ENCODE measurements at regions not wholly inside any gene's neighbourhood (a gene's known extent, or its start where the extent isn't known, plus 50 kb on each side); places are given as distances from the start of the nearest gene placed in this dataset.

- DNase-seq (ENCODE audit: low read depth, low spot score), result no peak
- no peak overlapping the region for H3K27ac ChIP-seq
These were observed 73.9 kb downstream of the TEX29 start for GRCh38 chr13:111394211-111394922.

DNA sequence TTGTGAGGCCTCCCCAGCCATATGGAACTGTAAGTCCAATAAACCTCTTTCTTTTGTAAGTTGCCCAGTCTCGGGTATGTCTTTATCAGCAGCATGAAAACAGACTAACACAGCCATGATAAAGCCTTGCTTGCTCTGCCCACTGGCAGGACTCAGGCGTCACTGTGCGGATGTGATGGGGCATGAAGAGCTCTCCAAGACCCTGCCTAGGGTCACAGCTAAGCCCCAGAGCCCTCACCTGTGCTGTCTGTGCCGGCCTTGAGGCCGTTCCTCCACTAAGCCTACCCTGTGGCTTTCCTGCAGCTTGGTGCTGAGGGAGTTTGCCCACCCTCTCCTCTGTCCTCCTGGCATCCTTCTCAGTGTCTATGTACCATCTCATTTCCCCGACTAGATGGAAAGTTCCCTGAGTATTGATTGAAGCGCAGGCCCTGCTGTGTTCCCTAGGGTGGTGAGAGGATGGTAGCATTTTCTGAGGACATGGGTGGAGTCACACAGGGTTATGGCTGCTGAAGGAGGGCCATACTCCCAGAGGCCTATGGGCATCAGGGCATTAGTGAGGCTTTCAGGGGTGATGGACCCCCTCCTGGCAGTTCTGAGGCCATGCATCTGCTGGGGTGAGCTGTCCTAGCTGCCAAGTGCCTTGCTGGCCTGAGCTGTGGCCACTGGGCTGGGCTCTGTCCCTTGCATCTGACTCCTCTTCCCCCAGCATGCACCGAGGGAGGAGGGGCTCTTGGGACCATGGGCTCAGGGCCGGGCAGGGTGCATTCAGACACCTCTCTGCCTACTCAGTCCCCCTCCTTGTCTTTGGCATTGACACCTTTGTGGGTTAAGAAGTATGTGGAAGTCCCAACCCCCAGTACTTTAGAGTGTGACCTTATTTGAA lies 75.3 kb downstream of the TEX29 start:
- no peak overlapping the region for H3K27ac ChIP-seq
- DNase-seq (ENCODE audit: low read depth, low spot score), result no peak

GRCh38 chr13:111396457-111396856 lies 76.0 kb downstream of the TEX29 start:
- no peak overlapping the region for H3K27ac ChIP-seq
- DNase-seq (ENCODE audit: low read depth, low spot score), result no peak

DNA sequence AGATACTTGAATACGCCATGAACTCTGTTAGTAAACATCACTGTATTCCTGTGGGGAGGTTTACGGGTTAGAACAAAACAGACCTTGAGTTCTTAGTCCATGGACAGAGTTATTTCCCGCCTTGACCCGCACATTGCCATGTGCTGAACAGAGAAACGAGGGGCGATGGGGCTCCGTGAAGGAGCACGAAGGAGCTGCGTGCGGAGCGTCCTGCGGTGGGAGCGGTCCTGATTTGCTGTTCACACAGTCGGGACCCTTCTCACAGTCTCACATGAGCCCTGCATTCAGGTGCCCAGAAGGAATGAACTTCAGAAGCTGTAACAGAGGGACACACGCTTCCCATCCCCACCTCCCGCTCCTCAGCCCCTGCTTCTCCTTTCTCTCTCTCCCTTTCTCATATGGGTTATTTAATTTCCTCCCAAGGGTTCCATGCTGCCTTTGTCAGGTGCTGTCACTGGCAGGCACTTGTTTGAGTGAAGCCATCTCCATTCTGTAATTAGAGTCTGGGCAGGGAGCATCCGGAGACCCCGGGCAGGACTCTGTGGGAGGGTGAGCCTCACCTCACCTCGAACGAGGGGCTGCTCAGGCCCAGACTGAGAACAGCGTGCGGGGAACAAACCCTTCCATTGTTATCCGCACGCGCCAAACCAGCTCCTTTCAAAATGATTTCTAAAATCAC lies 76.9 kb downstream of the TEX29 start:
- DNase-seq (ENCODE audit: low read depth, low spot score), result no peak
- no peak overlapping the region for H3K27ac ChIP-seq

DNA sequence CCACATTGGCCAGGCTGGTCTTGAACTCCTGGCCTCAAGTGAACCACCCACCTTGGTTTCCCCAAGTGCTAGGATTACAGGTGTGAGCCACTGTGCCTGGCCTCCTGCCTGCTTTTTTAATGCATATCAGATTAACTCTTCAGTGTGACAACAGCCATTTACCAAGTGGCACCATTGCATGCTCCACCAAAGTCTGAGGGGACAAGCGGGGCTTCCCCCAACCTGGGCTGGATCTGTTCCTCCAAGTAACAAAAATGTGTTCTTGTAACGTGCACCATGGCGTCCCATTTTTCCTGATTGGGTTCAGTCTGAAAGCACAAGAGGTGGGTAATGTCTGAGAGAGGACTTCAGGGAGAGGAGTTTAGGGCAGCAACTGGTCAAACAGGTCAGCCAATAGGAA lies 77.8 kb downstream of the TEX29 start:
- H3K27ac ChIP-seq, result no peak overlapping the region
- DNase-seq (ENCODE audit: low read depth, low spot score), result no peak

DNA sequence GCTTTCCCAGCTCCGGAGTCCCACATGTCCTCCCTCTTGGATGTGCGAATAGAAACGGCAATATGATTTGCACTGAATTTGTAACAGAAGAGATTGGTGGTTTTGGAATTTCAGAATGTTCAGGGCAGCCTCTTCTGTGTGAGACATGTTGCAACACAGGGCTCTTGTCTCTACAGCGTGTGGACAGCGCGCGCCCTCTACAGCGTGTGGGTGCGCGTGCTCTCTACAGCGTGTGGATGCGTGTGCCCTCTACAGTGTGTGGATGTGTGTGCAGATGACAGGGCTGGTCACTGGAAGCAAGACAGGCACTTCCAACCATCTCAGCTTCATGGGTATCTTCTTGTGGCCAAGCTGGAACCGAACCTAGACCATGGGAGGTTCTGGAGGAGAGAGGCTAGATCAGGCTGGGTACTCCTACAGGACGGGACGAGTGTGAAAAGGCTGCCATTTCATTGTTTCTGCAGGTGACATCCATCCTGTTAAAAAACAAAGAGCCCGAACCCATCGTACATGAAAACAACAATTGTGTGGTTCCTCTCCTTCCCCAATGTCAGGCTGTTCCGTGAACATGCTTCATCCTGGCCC lies 78.4 kb downstream of the TEX29 start:
- H3K27ac ChIP-seq, result no peak overlapping the region
- no peak for DNase-seq (ENCODE audit: low read depth, low spot score)

GRCh38 chr13:111399334-111399733 lies 78.9 kb downstream of the TEX29 start:
- no peak overlapping the region for H3K27ac ChIP-seq
- no peak for DNase-seq (ENCODE audit: low read depth, low spot score)

DNA sequence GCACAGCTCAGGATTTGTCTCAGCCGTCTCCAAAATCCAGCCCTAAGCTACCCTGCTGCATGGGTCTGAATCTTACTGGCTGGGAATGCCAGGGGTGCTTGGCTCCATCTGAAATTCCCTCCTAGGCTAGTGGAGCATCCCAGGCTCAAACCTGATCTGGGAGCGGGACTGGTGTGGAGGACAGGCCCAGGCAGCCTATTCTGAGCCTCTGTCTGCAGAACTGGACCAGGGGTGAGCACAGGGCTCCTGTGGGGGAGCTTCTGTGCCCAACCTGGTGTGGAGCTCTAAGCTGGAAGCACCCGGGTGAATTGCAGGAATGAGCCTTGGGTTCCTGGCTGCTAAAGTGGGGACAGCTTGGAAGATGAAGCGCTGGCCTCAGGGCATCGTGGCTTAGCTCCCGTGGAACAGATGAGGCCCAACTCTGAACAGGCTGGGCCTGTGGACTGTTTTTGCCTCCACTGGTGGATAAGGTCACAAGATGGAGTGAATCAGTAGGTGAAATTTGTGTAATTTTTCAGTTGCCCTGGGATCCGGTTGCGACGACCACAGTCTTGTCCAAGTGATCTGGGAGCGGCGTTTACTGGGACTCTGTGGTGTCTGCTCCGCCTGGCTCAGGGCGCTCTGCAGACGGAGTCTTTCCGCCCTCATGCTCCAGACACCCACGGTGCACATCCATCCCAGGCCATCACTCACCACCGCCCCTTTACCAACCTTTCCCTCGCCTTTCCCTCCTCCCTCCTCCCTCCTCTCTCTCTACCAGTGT lies 79.5 kb downstream of the TEX29 start:
- H3K27ac ChIP-seq, result no peak overlapping the region
- DNase-seq (ENCODE audit: low read depth, low spot score), result no peak

GRCh38 chr13:111401151-111401550 lies 80.7 kb downstream of the TEX29 start:
- DNase-seq (ENCODE audit: low read depth, low spot score), result no peak

DNA sequence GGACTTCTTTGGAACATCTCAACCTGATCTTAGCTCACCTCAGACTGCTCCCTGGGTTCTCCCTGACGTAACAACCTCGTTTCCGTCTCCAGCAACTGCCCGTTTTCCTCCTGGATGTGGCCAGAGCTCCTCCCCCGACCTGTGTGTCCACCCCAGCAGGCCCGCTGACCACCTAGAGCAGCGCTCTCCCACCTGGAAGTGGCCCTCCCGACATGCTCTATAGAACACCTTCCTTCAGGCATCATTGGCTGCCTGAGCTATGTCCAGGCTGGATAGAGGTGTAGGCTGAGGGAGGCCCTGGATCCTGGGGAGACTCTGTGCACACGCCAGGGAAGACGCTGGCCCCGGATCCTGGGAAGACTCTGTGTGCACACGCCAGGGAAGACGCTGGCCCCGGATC lies 81.3 kb downstream of the TEX29 start:
- DNase-seq (ENCODE audit: low read depth, low spot score), result no peak
- no peak overlapping the region for H3K27ac ChIP-seq

More at GRCh38 chr13:111401151-111401550, 80.7 kb downstream of the TEX29 start:
- H3K27ac ChIP-seq, result no peak overlapping the region

DNA sequence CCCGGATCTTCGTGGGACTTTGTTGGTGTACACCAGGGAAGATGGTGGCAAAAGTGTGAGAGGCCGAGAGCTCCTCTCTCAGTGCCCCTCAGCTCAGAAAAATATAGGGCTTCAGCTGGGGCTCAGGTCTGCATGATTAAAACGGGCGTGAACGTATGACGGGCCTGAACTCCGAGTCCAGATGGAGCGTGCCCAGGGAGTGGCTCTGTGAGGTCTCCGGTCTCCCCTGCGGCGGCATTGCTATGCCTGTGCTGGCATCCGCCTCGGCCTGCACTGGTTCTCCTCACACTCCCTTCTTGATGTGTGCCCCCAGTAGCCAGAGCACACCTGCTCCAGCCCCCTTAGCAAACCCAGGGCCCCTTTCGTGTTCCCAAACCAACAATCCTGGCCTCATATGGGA lies 82.0 kb downstream of the TEX29 start:
- no peak overlapping the region for H3K27ac ChIP-seq
- no peak for DNase-seq (ENCODE audit: low read depth, low spot score)

- no peak for DNase-seq (ENCODE audit: low read depth, low spot score)
- H3K27ac ChIP-seq, result no peak overlapping the region
These were observed 82.8 kb downstream of the TEX29 start for GRCh38 chr13:111403266-111403665.

- no peak for DNase-seq (ENCODE audit: low read depth, low spot score)
- H3K27ac ChIP-seq, result no peak overlapping the region
These were observed 84.3 kb downstream of the TEX29 start for GRCh38 chr13:111404746-111405145.

DNA sequence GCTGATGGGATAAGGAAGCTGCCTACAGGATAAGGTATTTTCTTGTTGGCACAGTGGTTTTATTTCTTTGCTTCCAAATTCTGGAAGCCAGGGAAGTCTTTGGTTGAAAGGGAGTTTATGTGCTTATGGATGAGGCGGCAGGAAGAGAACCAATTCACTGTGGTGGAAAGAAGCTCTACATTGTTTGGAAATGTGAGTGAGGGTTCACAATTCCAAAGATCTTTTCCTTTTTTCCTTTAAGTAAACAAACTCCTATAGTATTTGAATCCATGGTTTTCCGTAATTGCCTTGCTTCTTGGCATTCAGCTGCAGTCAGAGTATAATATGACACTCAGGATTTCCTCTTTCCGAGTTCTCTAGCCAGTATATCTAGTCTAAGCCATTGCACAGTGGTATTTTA lies 86.2 kb downstream of the TEX29 start:
- no peak for DNase-seq (ENCODE audit: low read depth, low spot score)
- no peak overlapping the region for H3K27ac ChIP-seq

DNA sequence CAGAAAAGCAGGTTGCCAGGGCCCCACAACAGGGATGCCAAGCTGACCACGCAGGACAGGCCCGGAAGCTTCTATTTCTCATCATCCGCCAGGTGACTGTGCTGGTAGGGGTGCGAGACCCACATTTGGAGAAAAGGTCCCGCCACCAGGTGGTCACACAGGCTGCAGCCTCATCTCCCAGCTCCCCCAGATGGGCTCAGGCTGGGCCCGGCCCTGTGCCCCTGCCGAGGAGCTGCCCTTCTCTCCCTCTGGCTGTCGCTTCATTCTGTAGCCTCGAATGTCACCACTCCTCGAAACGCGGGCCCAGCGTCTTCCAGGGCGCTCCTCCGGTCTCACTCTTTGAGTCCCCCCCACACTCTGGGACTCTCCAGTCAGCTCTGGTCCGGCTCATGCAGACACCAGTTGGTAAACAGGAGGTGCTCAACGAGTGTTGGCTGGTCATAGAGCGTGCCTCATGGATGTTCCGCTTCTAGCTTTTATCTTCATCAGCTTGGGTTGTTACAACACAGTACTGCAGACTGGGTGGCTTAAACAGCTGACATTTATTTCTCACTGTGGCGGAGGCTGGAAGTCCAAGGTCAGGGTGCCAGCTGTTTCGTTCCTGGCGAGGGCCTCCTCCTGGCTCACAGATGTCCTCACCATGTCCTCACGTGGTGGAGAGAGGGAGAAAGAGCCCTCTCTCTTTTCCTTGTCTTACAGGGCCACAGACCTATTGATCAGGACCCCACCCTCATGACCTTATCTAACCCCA lies 87.1 kb downstream of the TEX29 start:
- H3K27ac ChIP-seq, result no peak overlapping the region
- no peak for DNase-seq (ENCODE audit: low read depth, low spot score)

- no peak for DNase-seq (ENCODE audit: low read depth, low spot score)
- no peak overlapping the region for H3K27ac ChIP-seq
These were observed 89.0 kb downstream of the TEX29 start for GRCh38 chr13:111409413-111409812.

GRCh38 chr13:111410232-111411021 lies 90.0 kb downstream of the TEX29 start:
- no peak overlapping the region for H3K27ac ChIP-seq
- no peak for DNase-seq (ENCODE audit: low read depth, low spot score)

DNA sequence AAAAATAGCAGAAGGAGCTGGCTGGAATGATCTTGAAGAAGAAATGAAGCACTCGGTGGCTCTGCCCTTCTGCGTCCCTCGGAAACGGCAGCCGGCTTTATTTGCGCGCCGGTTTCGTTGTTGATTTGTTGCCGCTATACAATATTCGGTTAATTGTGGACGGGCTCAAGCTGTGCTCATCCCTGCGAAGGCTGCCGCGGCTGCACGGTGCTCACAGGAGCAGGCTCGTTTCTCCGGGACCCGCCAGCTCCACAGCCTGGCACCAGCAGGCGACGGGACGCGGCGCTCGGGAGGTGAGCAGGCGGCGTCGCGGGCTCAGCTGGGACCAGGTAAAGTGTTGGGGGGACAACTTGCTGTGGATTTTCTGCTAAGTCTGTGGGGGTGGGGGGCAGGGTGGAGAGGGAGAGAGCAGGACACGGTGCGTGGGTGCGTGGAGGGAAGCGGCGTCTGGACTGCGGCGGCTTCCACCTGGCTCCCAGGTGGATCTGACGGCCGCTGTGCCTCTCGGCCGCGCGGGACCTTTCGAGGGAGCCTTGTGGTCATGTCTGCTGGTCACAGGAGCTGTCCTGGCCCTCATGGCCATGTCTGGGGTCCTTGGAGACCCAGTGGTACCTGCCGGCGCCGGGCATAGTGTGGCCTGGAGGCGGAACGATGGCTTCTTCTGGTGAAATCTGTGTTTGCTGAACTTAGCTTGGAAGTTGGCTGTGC lies 90.9 kb downstream of the TEX29 start:
- DNase-seq (ENCODE audit: low read depth, low spot score), result no peak
- H3K27ac ChIP-seq, result no peak overlapping the region
